ENCODE measurements at regions not wholly inside any gene's neighbourhood (a gene's known extent, or its start where the extent isn't known, plus 50 kb on each side); places are given as distances from the start of the nearest gene placed in this dataset.

GRCh38 chr7:25557930-25558329 is 329.6 kb upstream of the NPVF start:
- CTCF ChIA-PET: no interaction called here
- no TSS peak for BruUV-seq (replicated peaks)
- POLR2A ChIA-PET (ENCODE audit: low non-redundant PET): no interaction called here
- H3K27me3 ChIP-seq (replicated peaks; ENCODE audit: insufficient read depth, low read depth, low read length, poor library complexity): peaks cover 10% of the 10 kb centered on the region
- H3K4me1 ChIP-seq (ENCODE audit: insufficient read depth, low read length, poor library complexity, severe bottlenecking): peaks cover 11% of the 10 kb centered on the region
- DNase-seq (ENCODE audit: low spot score): no peak
- H3K36me3 ChIP-seq (ENCODE audit: insufficient read depth, low read length, poor library complexity, severe bottlenecking): no peaks in the 10 kb centered on the region
- TF ChIP-seq CTCF (conservative IDR thresholded peaks at IDR 0.05; ENCODE audit: low read depth, low read length): no peak
- TF ChIP-seq EZH2 (IDR thresholded peaks at IDR 0.05; ENCODE audit: borderline replicate concordance, low read depth, low read length, poor library complexity, severe bottlenecking): no peak
- no peak overlapping the region for H3K4me3 ChIP-seq (ENCODE audit: low read depth, low read length, poor library complexity, severe bottlenecking)
- H3K27ac ChIP-seq (ENCODE audit: low read depth, low read length, poor library complexity, severe bottlenecking): no peak overlapping the region
- no peaks in the 10 kb centered on the region for H3K9me3 ChIP-seq (ENCODE audit: low read depth, low read length, poor library complexity, severe bottlenecking)
- intact Hi-C loops (cut with micrococcal nuclease; ENCODE audit: unreplicated experiment): no loop called here

- intact Hi-C loops (cut with micrococcal nuclease; ENCODE audit: unreplicated experiment): no loop called here
- TF ChIP-seq CTCF (conservative IDR thresholded peaks at IDR 0.05; ENCODE audit: low read depth, low read length): no peak
- TF ChIP-seq EZH2 (IDR thresholded peaks at IDR 0.05; ENCODE audit: borderline replicate concordance, low read depth, low read length, poor library complexity, severe bottlenecking): no peak
- ChIA-PET POLR2A (ENCODE audit: low non-redundant PET) (no interaction called here), CTCF (no interaction called here)
- BruUV-seq (replicated peaks): no TSS peak
- Histone ChIP-seq H3K27me3 (replicated peaks; ENCODE audit: insufficient read depth, low read depth, low read length, poor library complexity) (peaks cover 10% of the 10 kb centered on the region), H3K4me3 (ENCODE audit: low read depth, low read length, poor library complexity, severe bottlenecking) (no peak overlapping the region), H3K27ac (ENCODE audit: low read depth, low read length, poor library complexity, severe bottlenecking) (no peak overlapping the region), H3K36me3 (ENCODE audit: insufficient read depth, low read length, poor library complexity, severe bottlenecking) (no peaks in the 10 kb centered on the region), H3K4me1 (ENCODE audit: insufficient read depth, low read length, poor library complexity, severe bottlenecking) (peaks cover 15% of the 10 kb centered on the region), H3K9me3 (ENCODE audit: low read depth, low read length, poor library complexity, severe bottlenecking) (no peaks in the 10 kb centered on the region)
- no peak for DNase-seq (ENCODE audit: low spot score)
Measured at GRCh38 chr7:25558605-25559004, 330.3 kb upstream of the NPVF start.

- Histone ChIP-seq H3K27ac (ENCODE audit: low read depth, low read length, poor library complexity, severe bottlenecking) (no peak overlapping the region), H3K4me1 (ENCODE audit: insufficient read depth, low read length, poor library complexity, severe bottlenecking) (peaks cover 16% of the 10 kb centered on the region), H3K9me3 (ENCODE audit: low read depth, low read length, poor library complexity, severe bottlenecking) (no peaks in the 10 kb centered on the region), H3K27me3 (replicated peaks; ENCODE audit: insufficient read depth, low read depth, low read length, poor library complexity) (peaks cover 10% of the 10 kb centered on the region), H3K36me3 (ENCODE audit: insufficient read depth, low read length, poor library complexity, severe bottlenecking) (no peaks in the 10 kb centered on the region), H3K4me3 (ENCODE audit: low read depth, low read length, poor library complexity, severe bottlenecking) (no peak overlapping the region)
- TF ChIP-seq EZH2 (IDR thresholded peaks at IDR 0.05; ENCODE audit: borderline replicate concordance, low read depth, low read length, poor library complexity, severe bottlenecking) (no peak), CTCF (conservative IDR thresholded peaks at IDR 0.05; ENCODE audit: low read depth, low read length) (no peak)
- ChIA-PET POLR2A (ENCODE audit: low non-redundant PET) (no interaction called here), CTCF (no interaction called here)
- BruUV-seq (replicated peaks): no TSS peak
- intact Hi-C loops (cut with micrococcal nuclease; ENCODE audit: unreplicated experiment): no loop called here
- DNase-seq (ENCODE audit: low spot score): no peak
Measured at GRCh38 chr7:25559581-25560367, 331.5 kb upstream of the NPVF start.
